ENCODE measurements at regions not wholly inside any gene's neighbourhood (a gene's known extent, or its start where the extent isn't known, plus 50 kb on each side); places are given as distances from the start of the nearest gene placed in this dataset.
"Not testable (repeated sequence)": the region's sequence is repeated elsewhere in the genome, so short reads cannot be mapped to it uniquely, and the experiment has no call there.

GRCh38 chr6:4676016-4676415, 100.2 kb upstream of the CDYL start:
- no peak for DNase-seq

- no peak for DNase-seq
Observed at GRCh38 chr6:4675121-4675520, 101.1 kb upstream of the CDYL start.

- no peak for DNase-seq
Observed at GRCh38 chr6:4673861-4674260, 102.3 kb upstream of the CDYL start.

- DNase-seq, result no peak
Observed at GRCh38 chr6:4672772-4673171, 103.4 kb upstream of the CDYL start.

GRCh38 chr6:4671587-4672115, 104.6 kb upstream of the CDYL start:
- no peak for DNase-seq

GRCh38 chr6:4670824-4671409, 105.3 kb upstream of the CDYL start:
- no peak for DNase-seq

- no peak for DNase-seq
Observed at GRCh38 chr6:4670290-4670689, 105.9 kb upstream of the CDYL start.

- DNase-seq, result no peak
Observed at GRCh38 chr6:4668271-4669179, 107.7 kb upstream of the CDYL start.

- DNase-seq, result no peak
Observed at GRCh38 chr6:4667591-4667990, 108.6 kb upstream of the CDYL start.

GRCh38 chr6:4666886-4667513, 109.2 kb upstream of the CDYL start:
- no peak for DNase-seq

- no peak for DNase-seq
Observed at GRCh38 chr6:4665489-4666417, 110.5 kb upstream of the CDYL start.

GRCh38 chr6:4664911-4665310, 111.3 kb upstream of the CDYL start:
- DNase-seq, result no peak

GRCh38 chr6:4664117-4664626, 112.0 kb upstream of the CDYL start:
- no peak for DNase-seq

GRCh38 chr6:4662886-4663285, 113.3 kb upstream of the CDYL start:
- no peak for DNase-seq

GRCh38 chr6:4661391-4661790, 114.8 kb upstream of the CDYL start:
- DNase-seq, result no peak

- no peak for DNase-seq
Observed at GRCh38 chr6:4660377-4661321, 115.6 kb upstream of the CDYL start.

- not testable (repeated sequence) for DNase-seq
Observed at GRCh38 chr6:4659719-4660118, 116.5 kb upstream of the CDYL start.

GRCh38 chr6:4658486-4658885, 117.7 kb upstream of the CDYL start:
- no peak for DNase-seq

- no peak for DNase-seq
Observed at GRCh38 chr6:4656106-4656505, 120.1 kb upstream of the CDYL start.

- no peak for DNase-seq
Observed at GRCh38 chr6:4655196-4656025, 120.8 kb upstream of the CDYL start.

Measured in CD4-positive, alpha-beta T cell treated with Interleukin-17A for 1 hour (primary cell).